Testis (tissue), 2 donors: ENCODE measurements at regions not wholly inside any gene's neighbourhood (a gene's known extent, or its start where the extent isn't known, plus 50 kb on each side); places are given as distances from the start of the nearest gene placed in this dataset.

Experiments used
- CTCF ChIP-seq, 3 experiments: fragments of 450-650 bp in 2 of 3; fragments of 200-600 bp in 1 of 3; sonication (generic) in 1 of 3; IDR thresholded peaks; one replicate each; pipeline ENCODE4 v1.5.1; 2016 to 2019; ENCODE audit warnings: antibody characterized with exemption in 3 of 3, mild to moderate bottlenecking in 2 of 3, moderate library complexity in 1 of 3
- POLR2A ChIP-seq: fragments of 450-650 bp; IDR thresholded peaks from one replicate; pipeline ENCODE4 v1.6.1; 2017; ENCODE audit warnings: antibody characterized with exemption, mild to moderate bottlenecking, moderate library complexity

- TF ChIP-seq CTCF (IDR thresholded peaks at IDR 0.05): no peak
- TF ChIP-seq POLR2A: no peak
Observed at GRCh38 chr12:107957459-107957858, 171.6 kb upstream of the WSCD2 start.
